Peyer's patch (tissue), 4 donors: ENCODE measurements at regions not wholly inside any gene's neighbourhood (a gene's known extent, or its start where the extent isn't known, plus 50 kb on each side); places are given as distances from the start of the nearest gene placed in this dataset.

Experiments
- DNase-seq, 3 donors: peaks; one replicate each; pipeline ENCODE4 v3.0.0-alpha.2; 2017 to 2019
- H3K27ac ChIP-seq, 4 donors: fragments of 200-600 bp; sonication (generic); one replicate each; pipeline ENCODE4 v1.5.1; 2016 to 2019
- H3K27me3 ChIP-seq, 2 donors: fragments of 200-600 bp; sonication (generic); one replicate each; pipeline ENCODE4 v1.5.1; 2019
- H3K36me3 ChIP-seq, 3 donors: fragments of 200-600 bp; sonication (generic); one replicate each; pipeline ENCODE4 v1.5.1; 2016 to 2019
- H3K4me1 ChIP-seq, 4 donors: fragments of 200-600 bp; sonication (generic); one replicate each; pipeline ENCODE4 v1.5.1; 2016 to 2019
- H3K4me3 ChIP-seq, 4 donors: fragments of 200-600 bp; sonication (generic); 1 replicate in 3 of 4; 2 replicates in 1 of 4; pipeline ENCODE4 v1.5.1; 2016 to 2019; ENCODE audit warnings: mild to moderate bottlenecking in 1 of 4
- H3K9me3 ChIP-seq, 4 donors: fragments of 200-600 bp; sonication (generic); one replicate each; pipeline ENCODE4 v1.5.1; 2016 to 2019; ENCODE audit warnings: mild to moderate bottlenecking in 1 of 4
- POLR2A ChIP-seq, 2 donors: fragments of 450-650 bp; IDR thresholded peaks; one replicate each; pipeline ENCODE4 v1.5.1; 2017; ENCODE audit warnings: antibody characterized with exemption in 2 of 2, mild to moderate bottlenecking in 2 of 2, moderate library complexity in 2 of 2
- TF ChIP-seq, protein P1 (sequence below), 6 experiments: fragments of 450-650 bp in 4 of 6; fragments of 200-600 bp in 2 of 6; sonication (generic) in 1 of 6; IDR thresholded peaks; one replicate each; pipeline ENCODE4 v1.5.1; 2017 to 2019; ENCODE audit warnings: antibody characterized with exemption in 6 of 6, mild to moderate bottlenecking in 3 of 6, moderate library complexity in 1 of 6

GRCh38 chr14:81980601-81981306 lies 447.1 kb upstream of the SEL1L start:
- Histone ChIP-seq H3K36me3 (no peaks in the 10 kb centered on the region), H3K4me1 (no peaks in the 10 kb centered on the region), H3K27ac (no peak overlapping the region), H3K4me3 (no peak overlapping the region), H3K9me3 (no peaks in the 10 kb centered on the region), H3K27me3 (no peaks in the 10 kb centered on the region)
- TF ChIP-seq POLR2A (IDR thresholded peaks at IDR 0.05) = no peak
- TF ChIP-seq, protein P1, sequence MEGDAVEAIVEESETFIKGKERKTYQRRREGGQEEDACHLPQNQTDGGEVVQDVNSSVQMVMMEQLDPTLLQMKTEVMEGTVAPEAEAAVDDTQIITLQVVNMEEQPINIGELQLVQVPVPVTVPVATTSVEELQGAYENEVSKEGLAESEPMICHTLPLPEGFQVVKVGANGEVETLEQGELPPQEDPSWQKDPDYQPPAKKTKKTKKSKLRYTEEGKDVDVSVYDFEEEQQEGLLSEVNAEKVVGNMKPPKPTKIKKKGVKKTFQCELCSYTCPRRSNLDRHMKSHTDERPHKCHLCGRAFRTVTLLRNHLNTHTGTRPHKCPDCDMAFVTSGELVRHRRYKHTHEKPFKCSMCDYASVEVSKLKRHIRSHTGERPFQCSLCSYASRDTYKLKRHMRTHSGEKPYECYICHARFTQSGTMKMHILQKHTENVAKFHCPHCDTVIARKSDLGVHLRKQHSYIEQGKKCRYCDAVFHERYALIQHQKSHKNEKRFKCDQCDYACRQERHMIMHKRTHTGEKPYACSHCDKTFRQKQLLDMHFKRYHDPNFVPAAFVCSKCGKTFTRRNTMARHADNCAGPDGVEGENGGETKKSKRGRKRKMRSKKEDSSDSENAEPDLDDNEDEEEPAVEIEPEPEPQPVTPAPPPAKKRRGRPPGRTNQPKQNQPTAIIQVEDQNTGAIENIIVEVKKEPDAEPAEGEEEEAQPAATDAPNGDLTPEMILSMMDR (IDR thresholded peaks at IDR 0.05) = no peak
- DNase-seq = no peak

- TF ChIP-seq, protein P1 (IDR thresholded peaks at IDR 0.05) = no peak
- no peak for TF ChIP-seq POLR2A (IDR thresholded peaks at IDR 0.05)
- no peaks in the 10 kb centered on the region for H3K4me1 ChIP-seq
- no peaks in the 10 kb centered on the region for H3K27me3 ChIP-seq
- no peak overlapping the region for H3K27ac ChIP-seq
- H3K9me3 ChIP-seq = no peaks in the 10 kb centered on the region
- no peak overlapping the region for H3K4me3 ChIP-seq
- no peaks in the 10 kb centered on the region for H3K36me3 ChIP-seq
- no peak for DNase-seq
Observed at GRCh38 chr14:81981307-81981675, 447.6 kb upstream of the SEL1L start.

GRCh38 chr14:81982046-81982445 lies 448.4 kb upstream of the SEL1L start:
- H3K4me1 ChIP-seq = no peaks in the 10 kb centered on the region
- no peak overlapping the region for H3K4me3 ChIP-seq
- H3K27me3 ChIP-seq = no peaks in the 10 kb centered on the region
- DNase-seq = no peak
- no peaks in the 10 kb centered on the region for H3K36me3 ChIP-seq
- H3K27ac ChIP-seq = no peak overlapping the region
- no peak for TF ChIP-seq POLR2A (IDR thresholded peaks at IDR 0.05)
- TF ChIP-seq, protein P1 (IDR thresholded peaks at IDR 0.05) = no peak
- no peaks in the 10 kb centered on the region for H3K9me3 ChIP-seq

DNA sequence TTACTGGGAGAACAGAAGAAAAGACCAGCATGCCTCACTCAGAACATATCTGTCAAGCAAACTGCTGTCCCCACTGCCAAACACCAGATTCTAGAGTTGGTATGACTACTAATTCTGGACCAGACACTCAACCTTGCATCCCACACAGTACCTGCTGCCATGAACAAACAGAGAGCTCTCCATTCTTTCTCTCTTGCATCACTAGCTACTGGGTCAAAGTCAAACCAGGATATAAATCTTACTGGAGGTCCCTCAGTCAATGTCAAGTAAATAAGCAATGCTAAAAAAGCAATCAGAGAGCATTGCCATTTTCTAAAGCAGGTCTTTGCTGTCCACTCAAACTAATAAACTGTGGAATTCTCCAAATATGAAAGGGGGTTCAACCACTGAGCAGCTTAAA lies 452.4 kb upstream of the SEL1L start:
- no peaks in the 10 kb centered on the region for H3K36me3 ChIP-seq
- H3K27me3 ChIP-seq = no peaks in the 10 kb centered on the region
- no peak overlapping the region for H3K4me3 ChIP-seq
- no peak overlapping the region for H3K27ac ChIP-seq
- TF ChIP-seq POLR2A (IDR thresholded peaks at IDR 0.05) = no peak
- TF ChIP-seq, protein P1 (IDR thresholded peaks at IDR 0.05) = no peak
- no peak for DNase-seq
- H3K9me3 ChIP-seq = no peaks in the 10 kb centered on the region
- H3K4me1 ChIP-seq = no peaks in the 10 kb centered on the region

DNA sequence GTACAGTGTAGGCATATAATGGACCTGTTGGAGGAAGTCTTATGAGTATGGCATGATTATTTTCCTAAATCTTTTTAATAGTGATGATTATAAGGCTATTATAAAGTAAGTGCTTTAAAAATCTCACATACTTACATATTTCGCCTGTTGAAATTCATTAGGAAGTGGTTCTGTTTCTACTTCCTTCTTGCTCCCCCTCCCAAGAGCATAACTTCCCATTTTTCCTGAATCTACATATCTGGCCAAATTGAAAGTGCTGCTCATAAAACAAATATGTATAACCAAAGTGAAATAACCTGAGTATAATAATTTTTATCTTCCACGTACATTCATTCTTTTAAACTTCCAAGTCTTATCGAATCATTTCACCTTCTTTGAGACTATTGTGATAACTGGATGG lies 455.6 kb upstream of the SEL1L start:
- H3K36me3 ChIP-seq = no peaks in the 10 kb centered on the region
- no peaks in the 10 kb centered on the region for H3K9me3 ChIP-seq
- TF ChIP-seq, protein P1 (IDR thresholded peaks at IDR 0.05) = no peak
- no peak for TF ChIP-seq POLR2A (IDR thresholded peaks at IDR 0.05)

More for the DNA sequence above, 455.6 kb upstream of the SEL1L start:
- DNase-seq = no peak
- Histone ChIP-seq H3K27ac (no peak overlapping the region), H3K4me3 (no peak overlapping the region), H3K4me1 (no peaks in the 10 kb centered on the region), H3K27me3 (no peaks in the 10 kb centered on the region)
